ENCODE measurements at regions not wholly inside any gene's neighbourhood (a gene's known extent, or its start where the extent isn't known, plus 50 kb on each side); places are given as distances from the start of the nearest gene placed in this dataset.

GRCh38 chrY:12593532-12594216 is 107.4 kb upstream of the USP9Y start:
- DNase-seq, result no peak

GRCh38 chrY:12598783-12599182 is 102.2 kb upstream of the USP9Y start:
- DNase-seq, result no peak

- DNase-seq, result no peak
Observed at GRCh38 chrY:12605426-12605825, 95.6 kb upstream of the USP9Y start.

GRCh38 chrY:12610861-12611260 is 90.2 kb upstream of the USP9Y start:
- no peak for DNase-seq

GRCh38 chrY:12615733-12616446 is 85.1 kb upstream of the USP9Y start:
- DNase-seq, result no peak

- no peak for DNase-seq
Observed at GRCh38 chrY:12621454-12622081, 79.5 kb upstream of the USP9Y start.

- DNase-seq, result no peak
Observed at GRCh38 chrY:12623204-12623603, 77.8 kb upstream of the USP9Y start.

- DNase-seq, result no peak
Observed at GRCh38 chrY:12642986-12643385, 58.0 kb upstream of the USP9Y start.

GRCh38 chrY:12643693-12644348 is 57.2 kb upstream of the USP9Y start:
- DNase-seq, result no peak

GRCh38 chrY:12651095-12651494 is 49.9 kb upstream of the USP9Y start:
- DNase-seq, result no peak
